Superior temporal gyrus (tissue), 1 donor: ENCODE measurements at regions not wholly inside any gene's neighbourhood (a gene's known extent, or its start where the extent isn't known, plus 50 kb on each side); places are given as distances from the start of the nearest gene placed in this dataset.
"Not testable (repeated sequence)": the region's sequence is repeated elsewhere in the genome, so short reads cannot be mapped to it uniquely, and the experiment has no call there.

ENCODE experiments used
- DNase-seq: peaks from one replicate; pipeline ENCODE4 v3.0.0-alpha.2; 2016; ENCODE audit errors: extremely low spot score

DNA sequence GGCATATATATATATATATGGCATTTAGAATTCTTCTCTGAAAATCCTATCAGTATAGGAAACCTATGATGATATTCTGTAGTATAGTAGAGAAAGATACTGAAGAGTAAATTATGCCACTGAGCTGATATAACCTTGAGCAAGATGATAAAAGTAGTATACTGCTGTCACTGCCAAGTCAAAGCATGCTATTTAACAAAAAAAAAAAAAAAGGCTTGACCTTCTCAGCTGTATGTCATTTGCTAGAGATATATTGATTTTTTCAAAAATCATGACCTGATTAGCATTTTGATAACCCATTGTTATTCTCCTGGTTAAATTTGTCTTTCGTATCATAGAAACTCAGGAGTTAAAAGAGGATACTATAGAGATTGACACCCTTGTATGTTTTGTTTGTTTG, 299.4 kb downstream of the ADAMTS20 start:
- no peak for DNase-seq

DNA sequence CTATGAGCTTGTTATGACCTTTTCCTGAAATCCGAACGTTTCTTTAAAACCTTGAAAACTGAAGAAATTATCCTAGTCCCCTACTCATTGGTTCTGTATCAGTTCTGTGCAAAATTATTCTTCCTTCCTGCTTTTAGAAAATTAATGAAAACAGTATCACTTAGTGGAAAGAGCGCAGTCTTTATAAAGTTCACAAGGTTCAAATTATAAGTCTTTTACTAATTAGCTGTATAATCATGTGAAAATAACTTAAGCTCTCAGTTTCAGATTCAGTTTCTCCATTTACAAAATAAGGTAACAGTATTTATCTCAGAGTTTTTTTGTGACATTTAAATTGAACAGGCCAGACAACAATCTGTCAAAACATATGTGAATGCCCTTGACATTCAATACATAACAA, 306.1 kb downstream of the ADAMTS20 start:
- no peak for DNase-seq

DNA sequence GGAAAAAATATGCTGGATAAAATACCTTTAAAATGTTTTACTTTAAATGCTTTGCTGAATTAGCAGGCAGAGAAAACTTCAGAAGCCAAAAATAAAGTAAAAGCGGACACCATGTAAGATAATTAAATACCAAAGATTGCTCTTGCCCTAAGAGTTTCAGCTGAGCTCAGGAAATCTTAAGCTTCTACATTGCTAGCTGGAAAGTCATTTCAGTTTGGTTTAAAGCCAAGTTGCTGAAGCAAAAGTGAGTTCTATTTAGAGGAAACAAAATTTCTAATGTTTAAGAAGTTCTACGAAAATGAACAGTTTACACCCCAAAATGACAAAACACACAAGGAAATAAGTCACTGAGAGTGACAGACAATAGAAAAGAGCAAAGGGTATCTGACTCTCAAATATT, 310.0 kb downstream of the ADAMTS20 start:
- no peak for DNase-seq

DNA sequence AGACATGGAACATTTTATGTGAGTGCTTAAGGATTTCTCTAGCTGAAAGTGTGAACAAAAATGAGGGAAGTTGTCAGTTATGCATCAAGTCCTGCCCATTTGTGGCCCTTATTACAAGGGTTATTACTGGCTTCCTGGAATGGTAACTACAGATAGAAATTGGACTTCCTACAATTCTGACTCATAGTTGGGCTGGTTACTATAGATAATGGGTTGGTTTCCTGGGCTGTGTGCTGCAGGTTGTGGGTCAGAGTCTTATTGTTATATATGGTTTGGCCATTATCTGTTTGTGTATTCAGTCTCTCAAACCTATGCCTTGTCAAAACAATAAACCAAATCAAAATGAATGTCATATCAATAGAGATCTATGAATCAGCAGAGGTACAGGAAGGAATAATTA, 313.7 kb downstream of the ADAMTS20 start:
- no peak for DNase-seq

DNA sequence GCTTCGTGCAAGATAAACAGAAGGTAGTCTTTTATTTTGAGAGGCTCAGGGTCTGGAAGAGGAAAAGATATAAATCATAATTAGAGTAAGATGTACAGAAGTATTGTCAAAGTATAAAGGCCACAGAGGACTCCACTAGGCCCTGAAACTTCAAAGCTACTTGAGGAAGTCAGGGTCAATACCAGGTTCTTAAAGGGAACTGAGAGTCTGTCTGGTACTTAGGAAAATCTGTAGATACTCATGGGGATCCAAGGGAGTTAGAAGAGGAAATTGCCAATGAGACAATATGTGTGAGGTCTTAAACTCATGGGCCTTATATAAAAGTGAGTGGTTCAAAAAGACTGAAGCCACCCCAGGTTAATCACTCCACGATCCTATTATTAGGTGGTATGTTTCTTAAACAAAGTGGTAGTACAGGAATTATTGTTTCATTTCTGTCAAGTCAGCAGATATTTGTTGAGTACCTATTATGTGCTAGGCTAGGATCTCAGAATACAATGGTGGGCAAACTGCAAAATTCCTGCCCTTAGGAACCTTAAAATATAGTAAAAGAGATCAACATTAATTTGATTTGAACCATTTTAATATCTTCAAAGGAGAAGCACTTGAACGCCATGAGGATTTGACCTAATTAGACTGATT, 314.6 kb downstream of the ADAMTS20 start:
- no peak for DNase-seq

DNA sequence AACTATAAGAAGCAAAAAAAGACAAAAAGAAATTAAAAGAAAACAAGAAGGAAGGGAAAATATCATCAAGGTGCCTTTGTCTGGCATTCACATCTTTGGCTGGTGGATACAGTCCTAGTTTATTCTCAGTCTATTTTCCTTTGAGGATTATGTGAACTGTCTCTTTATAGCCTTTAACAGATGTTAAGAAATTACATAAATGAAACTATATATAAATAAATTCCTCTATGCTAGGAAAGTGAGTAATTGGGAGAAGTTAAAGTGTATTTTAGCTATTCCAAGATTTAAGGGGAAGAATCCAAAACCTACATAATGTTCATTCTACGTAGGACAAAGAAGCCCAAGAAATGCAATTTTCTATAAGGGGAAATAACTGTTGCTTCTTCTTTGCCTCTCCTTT, 316.3 kb downstream of the ADAMTS20 start:
- DNase-seq, result peak; percentile 42

DNA sequence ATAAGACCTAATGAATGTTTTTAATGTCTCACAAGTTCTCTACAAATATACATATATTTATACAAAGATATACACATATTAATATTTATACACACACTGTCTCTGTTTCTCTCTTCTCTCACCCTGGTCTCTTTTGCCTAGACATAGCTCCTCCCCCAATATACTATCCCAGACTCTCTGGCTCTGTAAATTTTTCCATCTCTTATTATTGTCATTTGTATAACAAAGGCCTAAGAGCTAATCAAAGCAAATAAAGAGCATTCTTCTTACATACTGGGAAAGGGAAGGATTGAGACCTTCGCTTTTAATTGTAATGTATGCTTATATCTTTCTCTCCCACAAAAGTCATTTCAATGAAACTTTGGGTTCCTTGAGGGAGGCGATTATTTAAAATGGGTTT, 318.1 kb downstream of the ADAMTS20 start:
- no peak for DNase-seq

DNA sequence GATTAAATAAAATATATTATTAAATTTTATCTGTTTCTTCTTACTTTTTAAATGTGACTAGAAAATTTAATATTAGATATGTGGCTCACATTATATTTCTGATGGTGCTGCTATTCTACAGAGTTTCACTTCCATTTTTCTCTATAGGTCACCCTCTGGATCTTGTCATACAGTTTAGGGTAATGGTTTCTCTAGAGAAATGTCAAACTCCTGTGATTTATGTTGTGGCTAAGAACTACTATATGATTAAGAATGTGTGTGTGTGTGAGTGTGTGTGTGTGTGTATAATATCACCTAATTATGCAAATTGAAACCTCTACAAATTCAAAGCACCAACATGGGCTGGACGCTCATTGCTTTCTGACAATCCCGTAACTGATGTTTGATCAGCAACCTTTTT, 325.9 kb downstream of the ADAMTS20 start:
- DNase-seq, result no peak

DNA sequence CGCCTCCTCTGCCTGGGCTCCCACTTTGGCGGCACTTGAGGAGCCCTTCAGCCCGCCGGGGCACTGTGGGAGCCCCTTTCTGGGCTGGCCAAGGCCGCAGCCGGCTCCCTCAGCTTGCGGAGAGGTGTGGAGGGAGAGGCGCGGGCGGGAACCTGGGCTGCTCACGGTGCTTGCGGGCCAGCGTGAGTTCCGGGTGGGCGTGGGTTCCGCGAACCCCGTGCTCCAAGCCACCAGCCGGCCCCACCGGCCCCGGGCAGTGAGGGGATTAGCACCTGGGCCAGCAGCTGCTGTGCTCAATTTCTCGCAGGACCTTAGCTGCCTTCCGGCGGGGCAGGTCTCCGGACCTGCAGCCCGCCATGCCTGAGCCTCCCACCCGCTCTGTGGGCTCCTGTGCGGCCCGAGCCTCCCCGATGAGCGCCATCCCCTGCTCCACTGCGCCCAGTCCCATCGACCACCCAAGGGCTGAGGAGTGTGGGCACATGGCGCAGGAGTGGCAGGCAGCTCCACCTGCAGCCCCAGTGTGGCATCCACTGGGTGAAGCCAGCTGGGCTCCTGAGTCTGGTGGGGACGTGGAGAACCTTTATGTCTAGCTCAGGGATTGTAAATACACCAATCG, 327.7 kb downstream of the ADAMTS20 start:
- DNase-seq, result not testable (repeated sequence)

DNA sequence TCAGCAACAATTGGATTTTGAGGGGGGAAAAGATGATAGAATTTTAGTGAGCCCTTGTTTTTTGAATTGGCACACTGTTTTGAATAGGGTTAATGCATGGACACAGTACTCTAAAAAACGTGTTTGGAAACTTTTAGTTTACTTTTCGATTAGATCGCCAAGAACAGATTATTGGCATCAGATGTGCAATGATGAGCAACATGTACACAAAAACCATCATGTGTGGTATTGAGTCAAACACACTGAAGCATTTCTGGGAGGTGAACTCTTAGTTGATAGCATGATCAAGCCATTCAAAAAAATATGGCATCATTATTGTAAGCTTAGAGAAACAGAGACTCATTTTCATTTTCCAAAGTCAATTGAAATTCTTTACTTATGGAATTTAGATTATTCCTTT, 329.2 kb downstream of the ADAMTS20 start:
- DNase-seq, result no peak

DNA sequence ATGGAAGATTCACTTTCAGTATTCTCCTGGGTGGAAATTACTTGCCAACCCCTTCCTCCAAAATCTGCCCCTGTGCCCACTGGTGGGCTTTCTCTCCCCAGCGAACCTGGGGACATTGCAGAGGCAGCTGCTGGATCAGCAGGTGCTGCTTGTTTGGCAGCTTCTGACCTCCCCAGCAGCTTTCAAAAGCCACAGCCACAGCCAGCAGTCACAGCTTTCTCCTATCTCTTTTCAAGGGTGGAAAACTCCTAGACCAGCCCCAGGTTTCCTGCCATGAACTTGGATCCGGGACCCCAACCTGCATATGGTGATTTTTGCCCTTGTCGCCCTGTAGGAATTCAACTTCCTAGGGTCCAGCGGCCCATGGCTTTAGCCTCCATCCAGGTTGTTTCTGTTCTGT, 330.8 kb downstream of the ADAMTS20 start:
- DNase-seq, result no peak

DNA sequence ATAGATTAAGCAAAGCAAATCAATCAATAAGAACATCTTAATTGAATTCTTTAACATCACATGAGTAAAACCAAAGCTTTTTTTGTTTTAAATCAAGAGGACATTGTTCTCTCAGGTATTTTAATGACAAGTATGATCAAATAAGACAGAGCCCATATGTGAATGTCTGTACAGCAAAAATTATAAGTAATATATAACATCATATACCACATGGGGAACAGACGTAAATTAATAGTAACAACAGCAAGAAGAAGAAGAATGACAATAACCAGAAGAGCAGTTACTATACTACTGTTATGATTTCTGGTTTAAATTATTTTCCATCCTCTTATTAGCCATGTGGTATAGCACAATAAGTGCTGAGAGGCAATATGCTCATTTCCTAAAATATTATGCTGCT, 335.5 kb downstream of the ADAMTS20 start:
- DNase-seq, result no peak

DNA sequence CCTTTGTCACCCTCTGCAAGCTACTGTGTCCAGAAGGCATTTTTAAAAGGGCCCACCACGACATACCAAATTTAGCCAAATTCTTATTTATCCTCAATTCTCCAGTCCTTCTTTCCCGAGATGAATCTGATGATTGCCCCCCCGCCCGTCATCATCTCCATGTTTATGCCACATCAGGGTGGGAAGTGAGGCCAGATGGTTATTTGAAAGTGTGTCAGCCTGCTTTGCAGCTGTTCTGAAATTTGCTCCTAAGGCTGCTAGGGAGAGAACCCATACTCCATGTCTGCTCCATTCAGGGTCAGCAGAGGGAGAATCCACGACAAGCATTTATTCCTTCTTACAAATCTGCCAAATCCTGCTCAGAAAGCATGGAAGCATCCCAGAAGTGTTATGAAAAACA, 337.8 kb downstream of the ADAMTS20 start:
- DNase-seq, result no peak

DNA sequence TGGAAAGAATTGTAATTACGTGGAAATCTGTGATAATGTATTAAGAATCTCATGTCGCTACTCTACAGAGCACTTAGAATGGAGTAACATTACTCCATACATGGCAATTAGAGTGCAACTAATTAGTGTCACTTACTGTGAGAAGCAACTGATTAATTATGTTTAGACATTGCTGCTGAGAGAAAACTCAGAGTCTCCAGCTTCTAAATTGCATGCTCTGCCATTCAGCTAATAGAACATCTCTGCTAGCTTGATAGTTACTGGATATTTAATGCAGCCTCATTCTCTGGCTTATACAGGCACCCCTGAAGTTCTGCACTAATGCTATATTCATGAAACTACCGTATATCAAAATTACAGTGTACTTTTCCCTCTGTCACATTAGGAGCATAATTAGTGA, 338.4 kb downstream of the ADAMTS20 start:
- no peak for DNase-seq

DNA sequence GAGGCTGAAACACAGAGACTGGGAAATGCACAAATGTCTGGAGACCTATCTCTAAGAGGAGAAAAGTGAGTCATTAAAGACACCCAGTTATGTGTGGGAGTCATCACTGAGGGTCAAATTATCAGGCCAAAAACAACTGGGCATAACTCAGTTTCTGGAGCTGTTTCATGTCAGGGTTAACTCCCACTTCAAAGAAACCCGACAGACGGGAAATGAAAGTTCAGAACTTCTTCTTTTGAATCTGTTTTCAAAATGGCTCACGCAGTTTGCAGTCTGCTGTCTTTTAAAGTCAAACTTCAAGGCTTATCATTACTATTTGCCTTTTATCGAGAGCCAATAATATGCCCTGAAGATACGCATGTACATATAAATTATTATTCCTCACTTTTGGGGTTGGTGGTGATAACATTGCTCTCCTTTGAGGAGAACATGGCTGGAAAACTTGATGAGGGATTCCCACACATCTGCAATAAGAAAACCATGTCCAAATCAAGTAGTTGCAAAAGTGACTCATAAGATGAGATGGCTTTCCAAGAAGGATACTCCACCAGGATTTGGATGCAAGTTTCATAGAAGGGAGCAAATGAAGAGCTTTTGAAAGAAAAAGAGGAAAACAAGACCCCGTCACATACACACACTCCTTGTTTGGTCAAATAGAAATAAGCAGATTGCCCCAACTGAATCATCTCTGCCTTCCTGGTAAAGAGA, 341.4 kb downstream of the ADAMTS20 start:
- DNase-seq, result no peak

DNA sequence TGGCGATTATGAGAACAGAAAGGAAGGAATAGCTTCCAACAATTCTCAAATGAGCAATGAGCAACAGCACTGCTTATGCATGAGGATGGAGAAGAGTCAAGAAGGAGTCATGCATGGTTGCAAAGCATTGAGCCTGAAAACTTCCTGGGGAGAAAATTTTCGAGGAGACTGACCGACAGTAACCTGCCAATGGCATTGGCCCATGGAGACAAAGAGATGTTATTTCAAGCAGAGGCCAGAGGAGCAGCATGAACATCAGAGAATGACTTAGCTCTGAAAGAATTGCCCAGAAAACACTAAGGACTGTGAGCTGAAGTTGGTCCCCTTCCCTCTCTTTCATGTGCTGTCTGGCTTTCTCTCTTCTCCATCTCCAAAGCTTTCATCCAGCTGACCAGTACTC, 343.4 kb downstream of the ADAMTS20 start:
- DNase-seq, result no peak

DNA sequence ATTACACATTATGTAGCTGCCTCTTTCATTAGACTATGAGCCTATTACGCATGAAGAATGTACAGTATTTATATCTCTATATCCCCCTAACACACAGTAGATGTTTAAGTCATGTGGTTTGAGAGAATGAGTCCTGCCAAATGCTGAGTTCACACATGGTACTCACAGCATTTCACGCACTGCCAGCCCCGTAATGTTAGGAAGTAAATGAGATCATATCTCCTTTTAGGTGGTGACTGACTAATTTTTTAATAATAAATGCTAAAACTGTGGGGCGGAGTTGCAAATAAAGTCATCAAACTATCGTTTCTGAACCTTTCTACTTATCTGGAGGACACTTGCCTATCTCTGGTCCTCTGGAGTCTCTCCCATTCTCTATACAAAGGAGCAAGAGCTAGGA, 343.8 kb downstream of the ADAMTS20 start:
- no peak for DNase-seq

DNA sequence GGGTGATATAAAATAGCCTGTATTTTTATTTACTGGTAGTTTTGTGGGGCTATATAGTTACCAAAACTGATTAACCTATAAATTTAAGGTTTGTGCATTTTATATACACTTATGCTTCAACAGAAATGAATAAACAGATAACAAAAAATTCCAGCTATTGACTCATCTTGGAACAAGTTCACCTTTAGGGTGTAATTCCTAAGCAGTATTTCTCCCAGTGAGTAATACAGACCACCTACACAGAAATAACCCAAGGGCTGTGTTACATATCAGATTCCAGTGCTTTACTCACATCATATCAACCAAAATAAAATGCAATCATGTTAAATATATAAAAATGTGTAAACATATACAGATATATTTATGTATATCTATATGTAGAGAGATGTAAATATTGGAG, 345.6 kb downstream of the ADAMTS20 start:
- no peak for DNase-seq

DNA sequence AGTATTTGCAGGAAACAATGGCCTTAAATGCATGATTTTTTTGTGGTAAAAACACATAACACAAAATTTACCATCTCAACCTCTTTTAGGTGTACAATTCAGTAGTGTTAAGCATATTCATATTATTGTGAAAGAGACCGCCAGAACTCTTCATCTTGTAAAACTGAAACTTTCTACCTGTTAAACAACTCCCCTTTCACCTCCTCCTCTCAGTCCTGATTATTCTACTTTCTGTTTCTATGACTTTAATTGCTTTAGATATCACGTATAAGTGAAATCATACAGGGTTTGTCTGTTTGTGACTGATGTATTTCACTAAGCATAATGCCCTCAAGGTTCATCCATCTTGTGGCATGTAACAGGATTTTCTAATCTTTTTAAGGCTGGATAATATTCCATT, 353.4 kb downstream of the ADAMTS20 start:
- DNase-seq, result no peak

DNA sequence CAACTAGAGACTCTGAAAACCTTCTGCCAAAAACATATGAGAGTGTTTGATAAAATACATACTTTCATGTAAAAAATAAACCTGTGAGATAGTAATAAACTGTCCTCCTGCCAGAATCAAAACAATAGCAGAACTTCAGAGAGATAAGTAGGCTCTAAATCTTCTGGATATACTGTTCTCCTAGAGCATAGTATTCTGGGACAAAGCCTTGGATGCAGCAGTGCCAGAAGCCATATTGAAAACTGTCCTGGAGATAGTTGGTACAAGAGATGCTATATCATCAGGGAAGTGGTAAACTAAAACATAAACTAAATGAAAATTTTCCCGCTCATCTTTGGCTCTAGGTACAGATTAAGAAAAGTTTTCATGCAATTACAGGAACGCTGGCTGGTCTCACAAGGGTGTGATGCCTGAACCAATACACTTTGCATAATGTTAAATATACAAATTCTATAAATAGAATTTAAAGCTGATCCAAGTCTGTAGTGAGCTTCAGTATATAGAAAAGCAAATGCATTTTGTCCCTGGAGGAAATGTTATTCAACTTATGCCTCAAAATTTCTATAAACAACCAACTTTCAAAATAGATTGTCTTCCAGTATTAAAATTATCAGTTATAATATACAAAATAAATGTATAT, 355.6 kb downstream of the ADAMTS20 start:
- DNase-seq, result no peak

DNA sequence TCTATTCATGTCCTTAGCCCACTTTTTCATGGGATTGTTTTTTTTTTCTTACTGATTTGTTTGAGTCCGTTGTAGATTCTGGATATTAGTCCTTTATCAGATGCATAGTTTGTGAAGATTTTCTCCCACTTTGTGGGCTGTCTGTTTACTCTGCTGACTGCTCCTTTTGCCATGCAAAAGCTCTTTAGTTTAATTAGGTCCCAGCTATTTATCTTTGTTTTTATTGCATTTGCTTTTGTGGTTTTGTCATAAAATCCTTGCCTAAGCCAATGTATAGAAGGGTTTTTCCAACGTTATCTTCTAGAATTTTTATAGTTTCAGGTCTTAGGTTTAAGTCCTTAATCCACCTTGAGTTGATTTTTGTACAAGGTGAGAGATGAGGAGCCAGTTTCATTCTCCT, 358.9 kb downstream of the ADAMTS20 start:
- not testable (repeated sequence) for DNase-seq

DNA sequence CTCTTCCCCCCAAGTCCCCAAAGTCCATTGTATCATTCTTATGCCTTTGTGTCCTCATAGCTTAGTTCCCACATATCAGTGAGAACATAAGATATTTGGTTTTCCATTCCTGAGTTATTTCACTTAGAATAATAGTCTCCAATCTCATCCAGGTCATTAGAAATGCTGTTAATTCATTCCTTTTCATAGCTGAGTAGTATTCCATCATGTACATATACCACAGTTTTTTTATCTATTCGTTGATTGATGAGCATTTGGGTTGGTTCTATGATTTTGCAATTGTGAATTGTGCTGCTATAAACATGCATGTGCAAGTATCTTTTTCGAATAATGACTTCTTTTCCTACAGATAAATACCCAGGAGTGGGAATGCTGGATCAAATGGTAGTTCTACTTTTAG, 359.6 kb downstream of the ADAMTS20 start:
- DNase-seq, result not testable (repeated sequence)

DNA sequence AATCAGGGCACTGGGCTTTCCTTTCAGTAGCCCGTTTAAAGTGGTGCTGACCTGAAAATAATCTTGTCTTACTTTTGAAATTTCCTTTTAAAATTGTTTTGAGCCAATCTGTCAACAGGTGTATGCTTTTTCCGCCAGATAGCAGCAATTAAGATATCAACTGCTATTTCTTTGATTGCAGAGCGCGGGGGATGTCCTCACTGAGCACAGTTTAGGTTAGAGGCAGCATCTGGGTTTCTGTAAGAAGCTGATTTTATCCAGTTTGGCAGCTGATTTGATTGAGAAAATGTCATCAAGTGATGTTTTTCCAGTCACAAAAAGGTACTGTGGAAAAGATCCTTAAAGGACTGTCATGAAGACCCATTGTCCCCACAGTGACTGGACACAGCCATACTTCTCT, 371.8 kb downstream of the ADAMTS20 start:
- DNase-seq, result no peak
